SK-N-SH treated with all-trans-retinoic acid at 6 μM for 48 hours (cell line): ENCODE measurements at regions not wholly inside any gene's neighbourhood (a gene's known extent, or its start where the extent isn't known, plus 50 kb on each side); places are given as distances from the start of the nearest gene placed in this dataset.
A peak's percentile ranks its signal among the peaks of the same experiment; 100 is the strongest.

ENCODE experiments used
- ARNTL ChIP-seq: fragments of 450-650 bp; formaldehyde crosslinking; IDR thresholded peaks from 2 replicates; pipeline ENCODE4 v1.5.0; 2020; ENCODE audit warnings: low read depth, mild to moderate bottlenecking, moderate library complexity, borderline replicate concordance
- CSDC2 ChIP-seq: fragments of 250-450 bp; sonication (Bioruptor Pico); IDR thresholded peaks from 2 replicates; pipeline ENCODE4 v1.5.0; 2020; ENCODE audit warnings: mild to moderate bottlenecking, moderate library complexity
- ESRRG ChIP-seq: fragments of 250-450 bp; sonication (Bioruptor Pico); IDR thresholded peaks from 2 replicates; pipeline ENCODE4 v1.6.1; 2021; ENCODE audit warnings: mild to moderate bottlenecking
- ISL1 ChIP-seq: fragments of 250-450 bp; sonication (Bioruptor Pico); IDR thresholded peaks from 2 replicates; pipeline ENCODE4 v2.1.2; 2022; ENCODE audit warnings: mild to moderate bottlenecking, moderate library complexity
- OSR1 ChIP-seq: fragments of 250-450 bp; sonication (Bioruptor Pico); IDR thresholded peaks from 2 replicates; pipeline ENCODE4 v1.8.0; 2022; ENCODE audit warnings: moderate library complexity, mild to moderate bottlenecking, inconsistent platforms
- PATZ1 ChIP-seq: fragments of 250-450 bp; sonication (Bioruptor Pico); IDR thresholded peaks from 2 replicates; pipeline ENCODE4 v1.8.0; 2020; ENCODE audit warnings: mild to moderate bottlenecking, moderate library complexity, borderline replicate concordance
- RARB ChIP-seq: fragments of 250-450 bp; sonication (Bioruptor Pico); IDR thresholded peaks from 2 replicates; pipeline ENCODE4 v1.8.0; 2021; ENCODE audit warnings: mild to moderate bottlenecking, moderate library complexity
- TCF4 ChIP-seq: fragments of 250-450 bp; sonication (Bioruptor Pico); IDR thresholded peaks from 2 replicates; pipeline ENCODE4 v1.8.0; 2021; ENCODE audit warnings: mild to moderate bottlenecking, moderate library complexity, borderline replicate concordance
- TOX ChIP-seq: fragments of 250-450 bp; sonication (Bioruptor Pico); IDR thresholded peaks from 2 replicates; pipeline ENCODE4 v1.8.0; 2021; ENCODE audit warnings: mild to moderate bottlenecking, moderate library complexity, borderline replicate concordance
- ZFP3 ChIP-seq: fragments of 250-450 bp; sonication (Bioruptor Pico); IDR thresholded peaks from 2 replicates; pipeline ENCODE4 v1.5.0; 2020; ENCODE audit warnings: mild to moderate bottlenecking, moderate library complexity
- ZFP30 ChIP-seq: fragments of 450-650 bp; formaldehyde crosslinking; IDR thresholded peaks from 2 replicates; pipeline ENCODE4 v1.5.0; 2022; ENCODE audit warnings: mild to moderate bottlenecking, moderate library complexity
- ZNF8 ChIP-seq: fragments of 450-650 bp; formaldehyde crosslinking; IDR thresholded peaks from 2 replicates; pipeline ENCODE4 v1.5.0; 2020; ENCODE audit warnings: mild to moderate bottlenecking, moderate library complexity
- TF ChIP-seq, protein P1 (sequence below): fragments of 250-450 bp; sonication (Bioruptor Pico); IDR thresholded peaks from 2 replicates; pipeline ENCODE4 v1.8.0; 2021; ENCODE audit warnings: low read depth, mild to moderate bottlenecking, moderate library complexity, borderline replicate concordance
- TF ChIP-seq, protein P2 (sequence below): fragments of 250-450 bp; sonication (Bioruptor Pico); IDR thresholded peaks from 2 replicates; pipeline ENCODE4 v1.5.1; 2020; ENCODE audit warnings: low read depth, mild to moderate bottlenecking, moderate library complexity

- TF ChIP-seq PATZ1 (CRISPR knock-in tag) = no peak
- TF ChIP-seq TOX (CRISPR knock-in tag) = no peak
- no peak for TF ChIP-seq RARB (CRISPR knock-in tag)
- TF ChIP-seq ZFP30 = no peak
- TF ChIP-seq ISL1 (CRISPR knock-in tag) = peak; percentile 33; the same call in 1 of the 2 replicates
- TF ChIP-seq TCF4 (CRISPR knock-in tag) = no peak
- TF ChIP-seq OSR1 (CRISPR knock-in tag) = no peak
- no peak for TF ChIP-seq ESRRG
- TF ChIP-seq ARNTL (CRISPR knock-in tag) = no peak
- no peak for TF ChIP-seq ZFP3 (CRISPR knock-in tag)
- TF ChIP-seq, protein P1, sequence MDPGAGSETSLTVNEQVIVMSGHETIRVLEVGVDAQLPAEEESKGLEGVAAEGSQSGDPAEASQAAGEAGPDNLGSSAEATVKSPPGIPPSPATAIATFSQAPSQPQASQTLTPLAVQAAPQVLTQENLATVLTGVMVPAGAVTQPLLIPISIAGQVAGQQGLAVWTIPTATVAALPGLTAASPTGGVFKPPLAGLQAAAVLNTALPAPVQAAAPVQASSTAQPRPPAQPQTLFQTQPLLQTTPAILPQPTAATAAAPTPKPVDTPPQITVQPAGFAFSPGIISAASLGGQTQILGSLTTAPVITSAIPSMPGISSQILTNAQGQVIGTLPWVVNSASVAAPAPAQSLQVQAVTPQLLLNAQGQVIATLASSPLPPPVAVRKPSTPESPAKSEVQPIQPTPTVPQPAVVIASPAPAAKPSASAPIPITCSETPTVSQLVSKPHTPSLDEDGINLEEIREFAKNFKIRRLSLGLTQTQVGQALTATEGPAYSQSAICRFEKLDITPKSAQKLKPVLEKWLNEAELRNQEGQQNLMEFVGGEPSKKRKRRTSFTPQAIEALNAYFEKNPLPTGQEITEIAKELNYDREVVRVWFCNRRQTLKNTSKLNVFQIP (CRISPR knock-in tag) = no peak
- TF ChIP-seq CSDC2 (CRISPR knock-in tag) = no peak
- TF ChIP-seq, protein P2, sequence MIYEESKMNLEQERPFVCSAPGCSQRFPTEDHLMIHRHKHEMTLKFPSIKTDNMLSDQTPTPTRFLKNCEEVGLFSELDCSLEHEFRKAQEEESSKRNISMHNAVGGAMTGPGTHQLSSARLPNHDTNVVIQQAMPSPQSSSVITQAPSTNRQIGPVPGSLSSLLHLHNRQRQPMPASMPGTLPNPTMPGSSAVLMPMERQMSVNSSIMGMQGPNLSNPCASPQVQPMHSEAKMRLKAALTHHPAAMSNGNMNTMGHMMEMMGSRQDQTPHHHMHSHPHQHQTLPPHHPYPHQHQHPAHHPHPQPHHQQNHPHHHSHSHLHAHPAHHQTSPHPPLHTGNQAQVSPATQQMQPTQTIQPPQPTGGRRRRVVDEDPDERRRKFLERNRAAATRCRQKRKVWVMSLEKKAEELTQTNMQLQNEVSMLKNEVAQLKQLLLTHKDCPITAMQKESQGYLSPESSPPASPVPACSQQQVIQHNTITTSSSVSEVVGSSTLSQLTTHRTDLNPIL = no peak
- TF ChIP-seq ZNF8 (CRISPR knock-in tag) = no peak
Measured at GRCh38 chr4:101695176-101695575, 95.4 kb upstream of the BANK1 start.
